H9 (cell line): ENCODE measurements at regions not wholly inside any gene's neighbourhood (a gene's known extent, or its start where the extent isn't known, plus 50 kb on each side); places are given as distances from the start of the nearest gene placed in this dataset.

Source experiments
- DNase-seq: peaks from one replicate; pipeline ENCODE4 v3.0.0-alpha.2; 2017
- H2AFZ ChIP-seq: one replicate; pipeline ENCODE4 v1.6.1; 2013; ENCODE audit warnings: mild to moderate bottlenecking, low read length, control low read depth, moderate library complexity
- H2AK5ac ChIP-seq: 2 replicates; pipeline ENCODE4 v1.6.1; 2013; ENCODE audit warnings: low read length, control low read depth, mixed read lengths; ENCODE audit not compliant: insufficient read length
- H2BK120ac ChIP-seq: one replicate; pipeline ENCODE4 v1.6.1; 2013; ENCODE audit warnings: low read depth, mild to moderate bottlenecking, low read length, control low read depth, inconsistent platforms; ENCODE audit not compliant: poor library complexity, severe bottlenecking
- H2BK12ac ChIP-seq: 2 replicates; pipeline ENCODE4 v1.6.1; 2013; ENCODE audit warnings: low read length, control low read depth, mixed read lengths, low read depth; ENCODE audit not compliant: insufficient read length
- H2BK15ac ChIP-seq: 2 replicates; pipeline ENCODE4 v1.6.1; 2013; ENCODE audit warnings: low read depth, low read length, control low read depth
- H2BK20ac ChIP-seq: one replicate; pipeline ENCODE4 v1.6.1; 2013; ENCODE audit warnings: low read depth, mild to moderate bottlenecking, low read length, control low read depth, inconsistent platforms; ENCODE audit not compliant: poor library complexity, severe bottlenecking
- H2BK5ac ChIP-seq: 2 replicates; pipeline ENCODE4 v1.6.1; 2013; ENCODE audit warnings: low read length, control low read depth, mixed read lengths; ENCODE audit not compliant: insufficient read length
- H3K14ac ChIP-seq: 2 replicates; pipeline ENCODE4 v1.6.1; 2013; ENCODE audit warnings: low read length, control low read depth; ENCODE audit not compliant: insufficient read depth
- H3K18ac ChIP-seq: 2 replicates; pipeline ENCODE4 v1.6.1; 2013; ENCODE audit warnings: low read depth, mild to moderate bottlenecking, mixed read lengths, low read length, control low read depth; ENCODE audit not compliant: insufficient read length
- H3K23ac ChIP-seq: 2 replicates; pipeline ENCODE4 v1.6.1; 2013; ENCODE audit warnings: low read length, control low read depth, mixed read lengths, low read depth; ENCODE audit not compliant: insufficient read length
- H3K23me2 ChIP-seq: 2 replicates; pipeline ENCODE4 v1.6.1; 2013; ENCODE audit warnings: low read depth, mild to moderate bottlenecking, mixed read lengths, low read length, control low read depth; ENCODE audit not compliant: insufficient read length, poor library complexity, severe bottlenecking
- H3K27ac ChIP-seq: 2 replicates; pipeline ENCODE4 v1.5.1; 2013; ENCODE audit warnings: low read length, control low read depth, mixed read lengths, low read depth; ENCODE audit not compliant: insufficient read length
- H3K27me3 ChIP-seq: 2 replicates; pipeline ENCODE4 v1.6.1; 2013; ENCODE audit warnings: low read length, control low read depth, inconsistent platforms; ENCODE audit not compliant: insufficient read depth
- H3K4ac ChIP-seq: 2 replicates; pipeline ENCODE4 v1.6.1; 2013; ENCODE audit warnings: low read depth, mild to moderate bottlenecking, control low read depth, inconsistent platforms, low read length, moderate library complexity
- H3K4me1 ChIP-seq: 2 replicates; pipeline ENCODE4 v1.6.1; 2013; ENCODE audit warnings: low read length, control low read depth, inconsistent platforms; ENCODE audit not compliant: insufficient read depth
- H3K4me2 ChIP-seq: 2 replicates; pipeline ENCODE4 v1.6.1; 2013; ENCODE audit warnings: low read length, control low read depth, mixed read lengths; ENCODE audit not compliant: insufficient read length, insufficient read depth
- H3K56ac ChIP-seq: 2 replicates; pipeline ENCODE4 v1.6.1; 2013; ENCODE audit warnings: low read depth, mild to moderate bottlenecking, mixed read lengths, low read length, control low read depth; ENCODE audit not compliant: insufficient read length
- H3K79me1 ChIP-seq: 2 replicates; pipeline ENCODE4 v1.6.1; 2013; ENCODE audit warnings: low read depth, mild to moderate bottlenecking, moderate library complexity, low read length, control low read depth, inconsistent platforms; ENCODE audit not compliant: insufficient read depth, poor library complexity, severe bottlenecking
- H3K79me2 ChIP-seq: 2 replicates; pipeline ENCODE4 v1.6.1; 2013; ENCODE audit warnings: low read length, control low read depth, inconsistent platforms; ENCODE audit not compliant: insufficient read depth
- H3K9ac ChIP-seq: 2 replicates; pipeline ENCODE4 v1.6.1; 2013; ENCODE audit warnings: low read length, control low read depth, mixed read lengths; ENCODE audit not compliant: insufficient read length; ENCODE audit errors: extremely low read depth
- H3K9me3 ChIP-seq: one replicate; pipeline ENCODE4 v1.6.1; 2013; ENCODE audit warnings: low read depth, low read length, inconsistent platforms; ENCODE audit not compliant: control insufficient read depth
- H3T11ph ChIP-seq: one replicate; pipeline ENCODE4 v1.6.1; 2013; ENCODE audit warnings: mild to moderate bottlenecking, low read length, control low read depth, inconsistent platforms
- H4K20me1 ChIP-seq: one replicate; pipeline ENCODE4 v1.6.1; 2013; ENCODE audit not compliant: control insufficient read depth, insufficient read length, insufficient read depth
- H4K5ac ChIP-seq: 2 replicates; pipeline ENCODE4 v1.6.1; 2013; ENCODE audit warnings: low read depth, mild to moderate bottlenecking, mixed read lengths, low read length, control low read depth; ENCODE audit not compliant: insufficient read length
- H4K8ac ChIP-seq: replicated peaks from 2 replicates; pipeline ENCODE4 v1.6.1; 2013; ENCODE audit warnings: low read length, control low read depth, mixed read lengths, low read depth; ENCODE audit not compliant: insufficient read length
- H4K91ac ChIP-seq: 2 replicates; pipeline ENCODE4 v1.6.1; 2013; ENCODE audit warnings: low read depth, mild to moderate bottlenecking, moderate library complexity, mixed read lengths, low read length, control low read depth; ENCODE audit not compliant: insufficient read length
- H3K27ac Mint-ChIP-seq, 3 experiments: 2 replicates in 2 of 3; 3 replicates in 1 of 3; pipeline ENCODE4 v1.8.0; 2020 to 2021; ENCODE audit warnings: mixed read lengths in 3 of 3, mild to moderate bottlenecking in 1 of 3, moderate library complexity in 1 of 3
- H3K27me3 Mint-ChIP-seq: 2 replicates; pipeline ENCODE4 v1.8.0; 2021; ENCODE audit warnings: low read depth, mild to moderate bottlenecking, moderate library complexity, mixed read lengths
- H3K36me3 Mint-ChIP-seq, 3 experiments: 2 replicates in 2 of 3; 3 replicates in 1 of 3; pipeline ENCODE4 v1.8.0; 2020 to 2021; ENCODE audit warnings: low read depth in 3 of 3, mixed read lengths in 3 of 3; ENCODE audit not compliant: insufficient read depth in 1 of 3
- H3K4me1 Mint-ChIP-seq, 2 experiments: 2 replicates each; pipeline ENCODE4 v1.8.0; 2020; ENCODE audit warnings: mixed read lengths in 2 of 2
- H3K4me3 Mint-ChIP-seq, 2 experiments: 2 replicates in 1 of 2; 3 replicates in 1 of 2; pipeline ENCODE4 v1.8.0; 2020 to 2021; ENCODE audit warnings: mild to moderate bottlenecking in 2 of 2, mixed read lengths in 2 of 2, moderate library complexity in 1 of 2
- H3K9me3 Mint-ChIP-seq, 2 experiments: 2 replicates in 1 of 2; 3 replicates in 1 of 2; pipeline ENCODE4 v1.8.0; 2020; ENCODE audit warnings: mild to moderate bottlenecking in 2 of 2, mixed read lengths in 2 of 2, moderate library complexity in 1 of 2
- WGBS: extraction: QIAGEN DNeasy Blood & Tissue Kit; methylation state at CpG from one replicate; pipeline ENCODE4 v1.1.7; 2013; ENCODE audit warnings: missing lambda C conversion rate, low lambda C conversion rate, mixed read lengths; ENCODE audit not compliant: insufficient read length; ENCODE audit errors: extremely low coverage; 5-methylcytosine and 5-hydroxymethylcytosine counted together
- TF ChIP-seq, protein P1 (sequence below): fragments of 200-600 bp; sonication (generic); conservative IDR thresholded peaks from 3 replicates; pipeline ENCODE4 v1.8.0; 2021; ENCODE audit warnings: antibody characterized with exemption, mild to moderate bottlenecking

DNA sequence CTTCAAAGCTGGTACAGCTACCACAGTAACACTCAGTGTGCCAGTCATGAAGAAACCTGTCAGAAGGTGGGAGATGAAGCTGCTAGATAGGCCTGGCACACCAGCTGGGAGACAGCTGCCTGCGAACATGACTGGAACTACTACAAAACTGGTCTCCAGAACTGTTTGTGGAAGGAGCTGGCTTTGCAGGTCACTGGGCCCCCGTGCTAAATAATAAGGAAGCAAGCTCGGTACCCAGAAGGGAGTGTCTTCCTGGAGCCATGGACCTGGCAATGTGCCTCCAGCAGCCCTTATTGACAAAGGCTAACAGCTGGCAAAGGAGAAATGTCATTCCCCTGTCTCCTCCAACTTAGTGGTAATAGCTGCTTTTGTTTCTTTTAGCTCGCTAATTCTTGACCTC lies 1217.6 kb upstream of the LRRN3 start:
- Histone ChIP-seq H4K20me1 (no peaks in the 10 kb centered on the region), H3K14ac (no peak overlapping the region), H2BK5ac (no peak overlapping the region), H2AFZ (no peak overlapping the region), H3K4me2 (no peak overlapping the region), H4K8ac (no peak overlapping the region), H3K4me1 (no peaks in the 10 kb centered on the region), H3K27me3 (no peaks in the 10 kb centered on the region), H3K18ac (no peak overlapping the region), H2BK20ac (no peak overlapping the region), H3K23me2 (no peaks in the 10 kb centered on the region), H3K9me3 (no peaks in the 10 kb centered on the region), H4K5ac (no peak overlapping the region), H3K4ac (no peak overlapping the region), H2BK12ac (no peak overlapping the region), H3K56ac (no peak overlapping the region), H2AK5ac (no peak overlapping the region), H3K79me2 (no peaks in the 10 kb centered on the region), H3K9ac (no peak overlapping the region), H4K91ac (no peak overlapping the region), H2BK15ac (no peak overlapping the region), H2BK120ac (no peak overlapping the region), H3K27ac (no peak overlapping the region), H3K23ac (no peak overlapping the region), H3K79me1 (no peaks in the 10 kb centered on the region), H3T11ph (no peak overlapping the region)
- DNase-seq = no peak
- Mint-ChIP-seq H3K36me3 (no peaks in the 10 kb centered on the region), H3K27ac (no peak overlapping the region), H3K4me1 (no peaks in the 10 kb centered on the region), H3K27me3 (no peaks in the 10 kb centered on the region), H3K9me3 (no peaks in the 10 kb centered on the region), H3K4me3 (no peak overlapping the region)
- TF ChIP-seq, protein P1, sequence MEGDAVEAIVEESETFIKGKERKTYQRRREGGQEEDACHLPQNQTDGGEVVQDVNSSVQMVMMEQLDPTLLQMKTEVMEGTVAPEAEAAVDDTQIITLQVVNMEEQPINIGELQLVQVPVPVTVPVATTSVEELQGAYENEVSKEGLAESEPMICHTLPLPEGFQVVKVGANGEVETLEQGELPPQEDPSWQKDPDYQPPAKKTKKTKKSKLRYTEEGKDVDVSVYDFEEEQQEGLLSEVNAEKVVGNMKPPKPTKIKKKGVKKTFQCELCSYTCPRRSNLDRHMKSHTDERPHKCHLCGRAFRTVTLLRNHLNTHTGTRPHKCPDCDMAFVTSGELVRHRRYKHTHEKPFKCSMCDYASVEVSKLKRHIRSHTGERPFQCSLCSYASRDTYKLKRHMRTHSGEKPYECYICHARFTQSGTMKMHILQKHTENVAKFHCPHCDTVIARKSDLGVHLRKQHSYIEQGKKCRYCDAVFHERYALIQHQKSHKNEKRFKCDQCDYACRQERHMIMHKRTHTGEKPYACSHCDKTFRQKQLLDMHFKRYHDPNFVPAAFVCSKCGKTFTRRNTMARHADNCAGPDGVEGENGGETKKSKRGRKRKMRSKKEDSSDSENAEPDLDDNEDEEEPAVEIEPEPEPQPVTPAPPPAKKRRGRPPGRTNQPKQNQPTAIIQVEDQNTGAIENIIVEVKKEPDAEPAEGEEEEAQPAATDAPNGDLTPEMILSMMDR = no peak
- no CpG with 5 or more reads among the region's 4 CpGs for WGBS
